GM13976 (cell line): ENCODE measurements at regions not wholly inside any gene's neighbourhood (a gene's known extent, or its start where the extent isn't known, plus 50 kb on each side); places are given as distances from the start of the nearest gene placed in this dataset.

Experiments used
- DNase-seq: peaks from one replicate; pipeline ENCODE4 v3.0.0; 2012; ENCODE audit warnings: low spot score
- CTCF ChIP-seq: IDR thresholded peaks from 2 replicates; pipeline ENCODE4 v1.5.1; 2012; ENCODE audit warnings: borderline replicate concordance, mild to moderate bottlenecking; ENCODE audit not compliant: insufficient read depth; ENCODE audit errors: extremely low read depth, missing control alignments, control extremely low read depth
- in situ Hi-C: fragments of 300-500 bp; cut with MboI; formaldehyde crosslinking; loops from one replicate; pipeline ENCODE4 v1.12.0; 2022; ENCODE audit warnings: low sequenced_read_pairs, mixed read lengths, inconsistent platforms; ENCODE audit not compliant: unreplicated experiment

GRCh38 chr7:132652507-132652906 lies 76.2 kb upstream of the PLXNA4 start:
- in situ Hi-C loops, result no loop called here
- DNase-seq, result no peak
- no peak for TF ChIP-seq CTCF

- in situ Hi-C loops, result no loop called here
- TF ChIP-seq CTCF, result no peak
- DNase-seq, result no peak
These were observed 74.2 kb upstream of the PLXNA4 start for GRCh38 chr7:132650498-132650897.

- in situ Hi-C loops, result no loop called here
- TF ChIP-seq CTCF, result no peak
These were observed 71.0 kb upstream of the PLXNA4 start for GRCh38 chr7:132647311-132647710.

GRCh38 chr7:132646052-132646451 lies 69.8 kb upstream of the PLXNA4 start:
- DNase-seq, result no peak
- in situ Hi-C loops, result no loop called here
- no peak for TF ChIP-seq CTCF

More at GRCh38 chr7:132647311-132647710, 71.0 kb upstream of the PLXNA4 start:
- DNase-seq, result no peak

- DNase-seq, result no peak
- TF ChIP-seq CTCF, result no peak
- in situ Hi-C loops, result no loop called here
These were observed 67.0 kb upstream of the PLXNA4 start for GRCh38 chr7:132643302-132643701.

- TF ChIP-seq CTCF, result no peak
- in situ Hi-C loops, result no loop called here
- DNase-seq, result no peak
These were observed 65.0 kb upstream of the PLXNA4 start for GRCh38 chr7:132641238-132641637.

- DNase-seq, result no peak
- in situ Hi-C loops, result no loop called here
- no peak for TF ChIP-seq CTCF
These were observed 63.7 kb upstream of the PLXNA4 start for GRCh38 chr7:132639983-132640382.
